ENCODE measurements at regions not wholly inside any gene's neighbourhood (a gene's known extent, or its start where the extent isn't known, plus 50 kb on each side); places are given as distances from the start of the nearest gene placed in this dataset.

GRCh38 chr15:69951898-69952555 lies 145.7 kb downstream of the TLE3 start:
- DNase-seq (ENCODE audit: low spot score), result no peak

- DNase-seq (ENCODE audit: low spot score), result no peak
Observed at GRCh38 chr15:69953051-69953450, 144.7 kb downstream of the TLE3 start.

GRCh38 chr15:69953816-69954215 lies 143.9 kb downstream of the TLE3 start:
- DNase-seq (ENCODE audit: low spot score), result no peak

GRCh38 chr15:69954666-69955065 lies 143.1 kb downstream of the TLE3 start:
- no peak for DNase-seq (ENCODE audit: low spot score)

GRCh38 chr15:69955240-69955894 lies 142.3 kb downstream of the TLE3 start:
- no peak for DNase-seq (ENCODE audit: low spot score)

- DNase-seq (ENCODE audit: low spot score), result no peak
Observed at GRCh38 chr15:69956417-69956816, 141.3 kb downstream of the TLE3 start.

GRCh38 chr15:69957175-69957574 lies 140.5 kb downstream of the TLE3 start:
- DNase-seq (ENCODE audit: low spot score), result no peak

GRCh38 chr15:69958496-69959084 lies 139.1 kb downstream of the TLE3 start:
- DNase-seq (ENCODE audit: low spot score), result no peak

GRCh38 chr15:69962561-69962960 lies 135.2 kb downstream of the TLE3 start:
- no peak for DNase-seq (ENCODE audit: low spot score)

- DNase-seq (ENCODE audit: low spot score), result no peak
Observed at GRCh38 chr15:69963385-69963784, 134.3 kb downstream of the TLE3 start.

- DNase-seq (ENCODE audit: low spot score), result no peak
Observed at GRCh38 chr15:69971771-69972170, 125.9 kb downstream of the TLE3 start.

- DNase-seq (ENCODE audit: low spot score), result no peak
Observed at GRCh38 chr15:69972436-69972835, 125.3 kb downstream of the TLE3 start.

- peak; percentile 2 for DNase-seq (ENCODE audit: low spot score)
Observed at GRCh38 chr15:69973102-69973714, 124.5 kb downstream of the TLE3 start.

- no peak for DNase-seq (ENCODE audit: low spot score)
Observed at GRCh38 chr15:69973880-69974279, 123.8 kb downstream of the TLE3 start.

GRCh38 chr15:69974321-69974720 lies 123.4 kb downstream of the TLE3 start:
- DNase-seq (ENCODE audit: low spot score), result no peak

GRCh38 chr15:69976366-69976994 lies 121.2 kb downstream of the TLE3 start:
- peak; percentile 25 for DNase-seq (ENCODE audit: low spot score)

GRCh38 chr15:69978603-69979002 lies 119.1 kb downstream of the TLE3 start:
- DNase-seq (ENCODE audit: low spot score), result no peak

GRCh38 chr15:69979262-69979661 lies 118.5 kb downstream of the TLE3 start:
- no peak for DNase-seq (ENCODE audit: low spot score)

- no peak for DNase-seq (ENCODE audit: low spot score)
Observed at GRCh38 chr15:69979783-69980182, 117.9 kb downstream of the TLE3 start.

GRCh38 chr15:69980341-69981059 lies 117.2 kb downstream of the TLE3 start:
- DNase-seq (ENCODE audit: low spot score), result no peak

- no peak for DNase-seq (ENCODE audit: low spot score)
Observed at GRCh38 chr15:69982037-69982436, 115.7 kb downstream of the TLE3 start.

- no peak for DNase-seq (ENCODE audit: low spot score)
Observed at GRCh38 chr15:69983696-69984265, 113.9 kb downstream of the TLE3 start.
